Muscle layer of colon (tissue), 2 donors: ENCODE measurements at regions not wholly inside any gene's neighbourhood (a gene's known extent, or its start where the extent isn't known, plus 50 kb on each side); places are given as distances from the start of the nearest gene placed in this dataset.

Experiments
- H3K27ac ChIP-seq: one replicate; pipeline ENCODE4 v1.7.0; 2013; ENCODE audit warnings: low read depth, mild to moderate bottlenecking, low read length, moderate library complexity
- H3K27me3 ChIP-seq, 2 donors: one replicate each; pipeline ENCODE4 v1.7.0; 2013; ENCODE audit warnings: low read length in 2 of 2, mild to moderate bottlenecking in 2 of 2; ENCODE audit not compliant: insufficient read depth in 2 of 2, control insufficient read depth in 1 of 2
- H3K36me3 ChIP-seq: one replicate; pipeline ENCODE4 v1.7.0; 2013; ENCODE audit warnings: mild to moderate bottlenecking, low read length; ENCODE audit not compliant: insufficient read depth
- H3K4me1 ChIP-seq: one replicate; pipeline ENCODE4 v1.7.0; 2013; ENCODE audit warnings: mild to moderate bottlenecking, low read length; ENCODE audit not compliant: insufficient read depth
- H3K4me3 ChIP-seq, 2 donors: one replicate each; pipeline ENCODE4 v1.7.0; 2013; ENCODE audit warnings: low read length in 2 of 2, low read depth in 1 of 2, mild to moderate bottlenecking in 1 of 2, moderate library complexity in 1 of 2
- H3K9ac ChIP-seq: one replicate; pipeline ENCODE4 v1.7.0; 2013; ENCODE audit warnings: low read length
- H3K9me3 ChIP-seq: one replicate; pipeline ENCODE4 v1.7.0; 2013; ENCODE audit warnings: mild to moderate bottlenecking, low read length
- donor health status: abdominal sarcoma.
- donor health status: Adenocarcinoma of cecum.

GRCh38 chr2:147647816-147648215, 197.0 kb upstream of the ACVR2A start:
- H3K4me1 ChIP-seq, result no peaks in the 10 kb centered on the region
- H3K9me3 ChIP-seq, result no peaks in the 10 kb centered on the region

GRCh38 chr2:147646818-147647468, 197.9 kb upstream of the ACVR2A start:
- no peak overlapping the region for H3K27ac ChIP-seq

More at GRCh38 chr2:147647816-147648215, 197.0 kb upstream of the ACVR2A start:
- H3K9ac ChIP-seq, result no peak overlapping the region
- H3K4me3 ChIP-seq, result no peak overlapping the region
- H3K36me3 ChIP-seq, result no peaks in the 10 kb centered on the region
- no peak overlapping the region for H3K27ac ChIP-seq
- no peaks in the 10 kb centered on the region for H3K27me3 ChIP-seq

GRCh38 chr2:147644491-147644890, 200.3 kb upstream of the ACVR2A start:
- no peaks in the 10 kb centered on the region for H3K27me3 ChIP-seq
- no peak overlapping the region for H3K27ac ChIP-seq
- H3K4me3 ChIP-seq, result no peak overlapping the region
- H3K9ac ChIP-seq, result no peak overlapping the region
- no peaks in the 10 kb centered on the region for H3K9me3 ChIP-seq
- no peaks in the 10 kb centered on the region for H3K36me3 ChIP-seq
- no peaks in the 10 kb centered on the region for H3K4me1 ChIP-seq

More at GRCh38 chr2:147646818-147647468, 197.9 kb upstream of the ACVR2A start:
- no peaks in the 10 kb centered on the region for H3K36me3 ChIP-seq
- no peak overlapping the region for H3K9ac ChIP-seq
- H3K4me3 ChIP-seq, result no peak overlapping the region
- no peaks in the 10 kb centered on the region for H3K9me3 ChIP-seq
- H3K4me1 ChIP-seq, result no peaks in the 10 kb centered on the region
- no peaks in the 10 kb centered on the region for H3K27me3 ChIP-seq

- Histone ChIP-seq H3K36me3 (no peaks in the 10 kb centered on the region), H3K4me1 (no peaks in the 10 kb centered on the region), H3K9me3 (no peaks in the 10 kb centered on the region), H3K4me3 (no peak overlapping the region), H3K9ac (no peak overlapping the region), H3K27me3 (no peaks in the 10 kb centered on the region), H3K27ac (no peak overlapping the region)
Measured at GRCh38 chr2:147642765-147643164, 202.1 kb upstream of the ACVR2A start.

- Histone ChIP-seq H3K9me3 (no peaks in the 10 kb centered on the region), H3K4me1 (peaks cover 4% of the 10 kb centered on the region), H3K4me3 (no peak overlapping the region), H3K9ac (no peak overlapping the region), H3K27me3 (no peaks in the 10 kb centered on the region), H3K36me3 (no peaks in the 10 kb centered on the region), H3K27ac (no peak overlapping the region)
Measured at GRCh38 chr2:147641651-147642050, 203.2 kb upstream of the ACVR2A start.

GRCh38 chr2:147639891-147640290, 204.9 kb upstream of the ACVR2A start:
- peaks cover 11% of the 10 kb centered on the region for H3K4me1 ChIP-seq
- H3K9me3 ChIP-seq, result no peaks in the 10 kb centered on the region
- no peak overlapping the region for H3K9ac ChIP-seq
- H3K36me3 ChIP-seq, result no peaks in the 10 kb centered on the region
- no peaks in the 10 kb centered on the region for H3K27me3 ChIP-seq
- H3K27ac ChIP-seq, result no peak overlapping the region
- no peak overlapping the region for H3K4me3 ChIP-seq

- Histone ChIP-seq H3K36me3 (no peaks in the 10 kb centered on the region), H3K27me3 (no peaks in the 10 kb centered on the region), H3K9me3 (no peaks in the 10 kb centered on the region), H3K4me3 (no peak overlapping the region), H3K27ac (no peak overlapping the region), H3K4me1 (peaks cover 11% of the 10 kb centered on the region), H3K9ac (no peak overlapping the region)
Measured at GRCh38 chr2:147639386-147639785, 205.4 kb upstream of the ACVR2A start.

- Histone ChIP-seq H3K4me1 (peaks cover 11% of the 10 kb centered on the region), H3K27me3 (no peaks in the 10 kb centered on the region), H3K36me3 (no peaks in the 10 kb centered on the region), H3K9me3 (no peaks in the 10 kb centered on the region), H3K9ac (no peak overlapping the region), H3K27ac (no peak overlapping the region), H3K4me3 (no peak overlapping the region)
Measured at GRCh38 chr2:147636886-147637285, 207.9 kb upstream of the ACVR2A start.

GRCh38 chr2:147636238-147636882, 208.5 kb upstream of the ACVR2A start:
- Histone ChIP-seq H3K27me3 (no peaks in the 10 kb centered on the region), H3K9me3 (no peaks in the 10 kb centered on the region), H3K27ac (no peak overlapping the region), H3K4me1 (peaks cover 11% of the 10 kb centered on the region), H3K4me3 (no peak overlapping the region), H3K9ac (no peak overlapping the region), H3K36me3 (no peaks in the 10 kb centered on the region)

- Histone ChIP-seq H3K36me3 (no peaks in the 10 kb centered on the region), H3K27ac (no peak overlapping the region), H3K4me1 (peaks cover 11% of the 10 kb centered on the region), H3K27me3 (no peaks in the 10 kb centered on the region), H3K4me3 (no peak overlapping the region), H3K9ac (no peak overlapping the region), H3K9me3 (no peaks in the 10 kb centered on the region)
Measured at GRCh38 chr2:147634826-147635225, 210.0 kb upstream of the ACVR2A start.

GRCh38 chr2:147632198-147632597, 212.6 kb upstream of the ACVR2A start:
- no peaks in the 10 kb centered on the region for H3K27me3 ChIP-seq
- H3K4me1 ChIP-seq, result peaks cover 11% of the 10 kb centered on the region
- no peak overlapping the region for H3K27ac ChIP-seq
- no peak overlapping the region for H3K4me3 ChIP-seq
- no peak overlapping the region for H3K9ac ChIP-seq
- no peaks in the 10 kb centered on the region for H3K36me3 ChIP-seq
- H3K9me3 ChIP-seq, result no peaks in the 10 kb centered on the region

GRCh38 chr2:147631294-147631693, 213.5 kb upstream of the ACVR2A start:
- Histone ChIP-seq H3K4me1 (peaks cover 4% of the 10 kb centered on the region), H3K4me3 (no peak overlapping the region), H3K27ac (no peak overlapping the region), H3K9me3 (no peaks in the 10 kb centered on the region), H3K9ac (no peak overlapping the region), H3K36me3 (no peaks in the 10 kb centered on the region), H3K27me3 (no peaks in the 10 kb centered on the region)
